22Rv1 (cell line): ENCODE measurements at regions not wholly inside any gene's neighbourhood (a gene's known extent, or its start where the extent isn't known, plus 50 kb on each side); places are given as distances from the start of the nearest gene placed in this dataset.

Experiments
- CTCF ChIP-seq: fragments of 450-650 bp; IDR thresholded peaks from 2 replicates; pipeline ENCODE4 v1.5.1; 2017; ENCODE audit warnings: mild to moderate bottlenecking
- ZFX ChIP-seq: fragments of 450-650 bp; IDR thresholded peaks from 2 replicates; pipeline ENCODE4 v1.6.1; 2017; ENCODE audit warnings: antibody characterized with exemption, borderline replicate concordance

- TF ChIP-seq CTCF (no peak), ZFX (no peak)
Measured at GRCh38 chr16:79893445-79893844, 292.9 kb upstream of the MAF start.
